Activated gamma-delta T cell (primary cell): ENCODE measurements at regions not wholly inside any gene's neighbourhood (a gene's known extent, or its start where the extent isn't known, plus 50 kb on each side); places are given as distances from the start of the nearest gene placed in this dataset.

Experiments used
- DNase-seq: peaks from one replicate; lab custom pipeline; 2025; lab: John Stamatoyannopoulos, UW

GRCh38 chr2:60321816-60322215 is 231.6 kb downstream of the BCL11A start:
- no peak for DNase-seq

GRCh38 chr2:60320724-60321123 is 232.7 kb downstream of the BCL11A start:
- no peak for DNase-seq

- DNase-seq: no peak
Observed at GRCh38 chr2:60319031-60319547, 234.4 kb downstream of the BCL11A start.

- DNase-seq: no peak
Observed at GRCh38 chr2:60318544-60318943, 234.9 kb downstream of the BCL11A start.

GRCh38 chr2:60317844-60318243 is 235.6 kb downstream of the BCL11A start:
- DNase-seq: no peak

- DNase-seq: no peak
Observed at GRCh38 chr2:60317034-60317386, 236.4 kb downstream of the BCL11A start.

- DNase-seq: no peak
Observed at GRCh38 chr2:60316381-60317033, 236.9 kb downstream of the BCL11A start.

GRCh38 chr2:60313470-60314172 is 239.8 kb downstream of the BCL11A start:
- DNase-seq: no peak

GRCh38 chr2:60312618-60313017 is 240.8 kb downstream of the BCL11A start:
- no peak for DNase-seq

- DNase-seq: no peak
Observed at GRCh38 chr2:60311524-60311923, 241.9 kb downstream of the BCL11A start.

GRCh38 chr2:60309941-60310660 is 243.4 kb downstream of the BCL11A start:
- no peak for DNase-seq

GRCh38 chr2:60309336-60309735 is 244.1 kb downstream of the BCL11A start:
- DNase-seq: no peak

GRCh38 chr2:60306267-60306861 is 247.1 kb downstream of the BCL11A start:
- DNase-seq: no peak

GRCh38 chr2:60303680-60304079 is 249.8 kb downstream of the BCL11A start:
- no peak for DNase-seq

- no peak for DNase-seq
Observed at GRCh38 chr2:60302377-60303126, 250.9 kb downstream of the BCL11A start.

- no peak for DNase-seq
Observed at GRCh38 chr2:60301726-60302125, 251.7 kb downstream of the BCL11A start.

- DNase-seq: no peak
Observed at GRCh38 chr2:60299179-60299578, 254.3 kb downstream of the BCL11A start.

GRCh38 chr2:60298006-60298696 is 255.3 kb downstream of the BCL11A start:
- no peak for DNase-seq

- no peak for DNase-seq
Observed at GRCh38 chr2:60297296-60298005, 256.0 kb downstream of the BCL11A start.

GRCh38 chr2:60296219-60296955 is 257.1 kb downstream of the BCL11A start:
- DNase-seq: no peak
